NCI-H2227 treated with DMSO at 0.1 percent for 48 hours (cell line): ENCODE measurements at regions not wholly inside any gene's neighbourhood (a gene's known extent, or its start where the extent isn't known, plus 50 kb on each side); places are given as distances from the start of the nearest gene placed in this dataset.

Experiments used
- DNase-seq: peaks from one replicate; lab custom pipeline; 2025; lab: John Stamatoyannopoulos, UW

DNA sequence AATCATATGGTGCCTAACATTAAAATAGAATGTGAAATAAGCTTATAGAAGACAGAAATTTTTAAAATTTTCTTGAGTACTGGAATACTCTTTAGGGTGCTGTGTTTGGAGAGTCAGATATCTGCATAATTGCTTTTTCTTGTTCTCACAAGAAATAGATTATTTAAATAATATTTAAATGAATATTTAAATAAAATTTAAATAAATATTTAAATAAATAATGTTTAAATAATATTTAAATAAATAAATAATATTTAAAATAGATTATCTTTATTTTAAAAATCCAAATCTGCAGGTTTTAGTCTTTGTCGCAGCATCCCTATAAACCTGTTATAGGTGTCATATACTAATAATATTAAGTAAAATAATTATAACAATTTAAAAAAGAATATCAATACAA is 1589.4 kb downstream of the MAT2B start:
- no peak for DNase-seq

DNA sequence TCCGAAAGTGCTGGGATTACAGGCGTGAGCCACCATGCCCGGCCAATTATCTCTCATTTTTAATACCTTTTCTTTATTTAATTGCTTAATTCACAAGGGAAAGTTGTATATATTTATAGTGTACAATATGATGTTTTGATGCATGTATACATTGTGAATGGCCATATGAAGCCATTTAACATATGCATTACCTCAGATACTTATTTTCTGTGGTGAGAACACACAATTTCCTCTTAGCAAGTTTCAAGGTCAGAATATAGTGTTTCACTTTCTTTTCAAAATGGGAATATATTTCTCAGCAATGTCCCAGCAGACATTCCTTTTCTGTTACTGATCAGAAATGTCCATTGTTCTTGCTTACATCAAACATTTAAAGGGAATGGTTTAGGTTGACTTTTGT is 1596.3 kb downstream of the MAT2B start:
- DNase-seq: no peak

DNA sequence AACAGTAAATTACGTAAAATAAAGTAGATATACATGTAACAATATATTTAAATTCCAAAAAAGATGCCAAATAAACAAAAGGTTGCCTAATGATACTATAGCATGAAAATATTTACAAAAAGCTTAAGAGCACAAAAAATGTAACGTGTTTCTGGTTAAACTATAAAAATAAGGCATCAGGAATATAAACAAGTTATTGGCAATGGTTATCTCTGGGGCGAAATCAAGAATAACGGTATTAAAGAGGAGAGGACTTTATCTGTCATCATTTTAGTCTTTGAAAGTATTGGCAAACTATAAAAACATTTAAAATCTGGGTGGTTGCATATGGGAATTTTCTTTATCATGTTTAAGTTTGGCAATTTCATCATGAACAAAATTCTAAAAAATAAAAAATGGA is 1599.2 kb downstream of the MAT2B start:
- no peak for DNase-seq

DNA sequence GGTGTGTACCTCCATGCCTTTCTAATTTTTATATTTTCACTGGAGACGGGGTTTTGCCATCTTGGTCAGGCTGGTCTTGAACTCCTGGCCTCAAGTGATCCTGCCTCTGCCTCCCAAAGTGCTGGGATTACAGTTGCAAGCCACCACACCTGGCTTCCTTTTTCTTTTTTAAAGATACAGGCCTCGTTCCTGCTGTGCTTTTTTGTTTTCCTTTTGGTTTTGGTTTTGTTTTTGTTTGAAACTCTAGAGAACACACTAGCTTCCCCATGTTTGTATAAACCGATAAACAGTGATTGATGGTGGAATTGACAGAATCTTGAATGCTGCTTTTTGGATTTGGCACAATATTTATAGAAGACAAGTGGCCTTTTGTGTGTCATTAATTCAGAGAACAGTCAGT is 1603.4 kb downstream of the MAT2B start:
- DNase-seq: no peak

DNA sequence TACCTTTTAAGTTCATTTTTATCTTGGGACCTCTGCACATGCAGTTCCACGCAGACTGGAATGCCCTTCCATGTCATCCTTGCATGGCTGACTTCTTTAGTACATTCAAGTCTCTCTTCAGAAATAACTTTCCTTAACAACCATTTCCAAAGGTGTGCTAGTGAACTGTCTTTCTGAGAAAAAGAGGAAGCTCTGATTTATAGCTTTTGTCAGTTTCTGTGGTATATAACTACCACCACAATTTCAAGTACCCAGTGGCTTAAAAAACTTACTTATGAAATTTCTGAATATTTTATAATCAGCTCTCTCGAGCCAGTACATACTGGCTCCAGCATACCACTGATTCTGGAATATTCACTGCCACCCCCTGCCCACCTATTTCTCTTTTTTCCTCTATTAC is 1613.8 kb downstream of the MAT2B start:
- DNase-seq: no peak

DNA sequence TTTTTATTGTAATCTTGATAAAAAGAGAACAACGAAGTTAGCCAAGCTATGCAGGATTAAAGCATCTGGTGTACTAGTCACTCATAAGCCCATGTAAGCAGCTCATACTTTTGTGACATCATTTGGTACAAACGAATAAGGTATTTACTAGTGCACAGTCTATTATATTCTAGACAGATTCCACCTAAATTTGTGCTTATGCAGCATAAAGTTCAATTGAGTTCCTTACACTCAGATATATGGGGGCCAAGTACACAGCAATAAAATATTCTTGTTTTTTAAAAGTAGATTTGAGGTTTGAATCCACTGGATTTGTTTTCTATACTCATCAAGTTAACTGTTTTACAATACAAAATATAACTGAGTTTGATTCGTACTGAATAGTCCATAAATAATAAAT is 1621.2 kb downstream of the MAT2B start:
- DNase-seq: no peak

DNA sequence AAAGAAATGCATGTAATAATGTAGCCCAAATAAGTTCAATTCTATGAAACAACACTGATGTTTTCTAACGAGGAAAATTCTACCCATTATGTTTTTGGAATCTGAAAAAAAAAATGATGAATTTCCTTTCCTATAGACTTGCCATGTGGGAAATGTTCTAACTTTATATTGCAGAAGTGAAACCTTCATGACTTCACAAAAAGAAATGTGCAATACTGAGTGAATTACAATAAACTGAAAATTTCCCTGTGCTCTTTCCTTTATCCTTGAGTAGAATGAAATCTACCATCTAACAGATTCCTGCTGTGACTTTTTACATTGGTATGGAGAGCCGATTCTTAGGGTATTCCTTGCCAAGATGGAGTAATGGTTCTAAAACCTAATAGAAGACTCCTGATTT is 1622.5 kb downstream of the MAT2B start:
- DNase-seq: no peak

DNA sequence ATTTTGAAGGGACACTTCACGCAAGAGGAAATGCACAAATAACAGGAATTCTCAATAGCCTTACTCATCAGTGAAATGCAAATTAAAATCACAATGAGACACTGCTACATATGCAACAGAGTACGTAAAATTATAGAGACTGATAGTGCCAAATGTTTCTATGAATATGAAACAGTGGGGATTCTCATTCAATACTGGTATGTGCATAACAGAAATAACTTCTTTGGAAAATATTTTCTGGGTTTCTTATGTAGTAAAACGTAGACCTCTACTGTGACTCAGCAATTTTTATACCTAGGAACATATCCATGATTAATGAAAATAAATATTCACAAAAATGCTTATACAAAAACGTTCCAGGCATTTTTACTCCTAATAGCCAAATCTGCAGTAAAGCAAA is 1625.2 kb downstream of the MAT2B start:
- DNase-seq: no peak

DNA sequence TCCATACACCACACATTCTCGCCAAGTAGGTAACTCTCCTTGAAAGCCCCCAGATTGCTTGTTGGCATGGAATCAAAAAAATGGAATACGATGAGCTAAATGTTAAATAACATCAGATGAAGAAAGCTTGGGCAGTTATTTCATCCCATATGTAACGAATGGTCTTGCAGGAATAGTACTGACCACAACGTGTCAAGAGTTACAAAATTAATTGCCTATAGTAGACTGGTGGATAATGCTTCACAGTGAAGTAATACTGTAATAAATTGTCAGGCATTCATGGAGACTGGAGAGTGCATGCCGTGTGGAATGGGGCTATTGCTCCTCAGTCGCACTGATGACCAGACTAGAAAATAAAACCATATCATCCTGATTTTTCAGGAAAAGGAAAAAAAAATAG is 1628.7 kb downstream of the MAT2B start:
- no peak for DNase-seq

DNA sequence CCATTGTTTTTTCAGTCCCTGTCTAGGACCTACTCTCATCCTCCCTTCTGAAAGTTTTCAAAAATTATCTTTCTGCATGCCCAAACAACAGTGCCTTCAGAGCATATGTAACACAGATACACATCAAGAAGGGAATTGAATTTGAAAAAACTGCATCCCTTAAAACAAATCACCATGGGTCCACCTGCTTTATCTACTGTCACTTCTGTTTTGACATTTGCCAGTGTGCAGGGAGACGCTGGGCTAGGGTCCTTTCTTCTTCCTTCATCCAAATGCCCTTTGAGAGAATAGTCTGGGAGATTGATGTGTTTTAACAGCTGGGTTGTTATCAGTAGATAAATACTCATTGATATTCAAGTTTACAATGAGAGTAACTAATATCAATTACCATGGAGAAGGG is 1630.1 kb downstream of the MAT2B start:
- no peak for DNase-seq

DNA sequence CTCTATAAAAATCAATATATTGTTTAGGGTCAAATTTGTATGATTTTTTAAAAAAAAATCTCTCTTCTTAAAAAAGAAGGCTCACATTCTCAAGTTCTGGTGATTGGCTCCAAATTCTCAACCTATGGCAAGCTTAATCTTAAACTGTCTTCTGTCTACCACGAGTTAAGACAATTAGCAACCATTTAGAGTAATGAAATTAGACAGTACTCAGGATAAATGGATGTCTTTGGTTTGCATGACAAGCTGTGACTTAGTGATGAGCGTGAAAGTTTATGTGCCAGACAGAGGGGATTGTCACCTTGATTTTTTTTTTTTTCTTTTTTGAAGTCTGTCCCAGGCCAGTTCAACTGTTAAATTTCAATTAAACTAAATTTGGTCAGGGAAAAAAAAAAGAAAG is 1632.3 kb downstream of the MAT2B start:
- no peak for DNase-seq

DNA sequence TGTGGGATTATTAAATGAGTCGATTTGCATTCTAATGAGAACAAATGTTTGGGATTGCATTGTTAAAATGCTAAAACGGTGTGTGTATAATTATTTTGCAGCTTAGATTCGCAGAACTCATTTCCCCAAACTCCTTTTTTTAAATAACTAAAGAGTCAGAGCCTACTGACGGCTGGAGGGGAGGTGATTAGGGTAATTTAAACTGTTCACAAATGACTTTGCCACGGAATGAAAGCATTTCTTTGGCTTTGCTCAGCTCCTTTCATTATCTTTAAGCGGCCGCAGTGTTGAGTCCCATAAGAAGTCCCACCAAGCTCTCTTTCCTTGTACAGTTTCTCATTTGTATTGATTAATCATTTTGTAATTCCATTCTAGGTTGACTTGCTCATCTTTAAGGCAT is 1632.8 kb downstream of the MAT2B start:
- DNase-seq: no peak

DNA sequence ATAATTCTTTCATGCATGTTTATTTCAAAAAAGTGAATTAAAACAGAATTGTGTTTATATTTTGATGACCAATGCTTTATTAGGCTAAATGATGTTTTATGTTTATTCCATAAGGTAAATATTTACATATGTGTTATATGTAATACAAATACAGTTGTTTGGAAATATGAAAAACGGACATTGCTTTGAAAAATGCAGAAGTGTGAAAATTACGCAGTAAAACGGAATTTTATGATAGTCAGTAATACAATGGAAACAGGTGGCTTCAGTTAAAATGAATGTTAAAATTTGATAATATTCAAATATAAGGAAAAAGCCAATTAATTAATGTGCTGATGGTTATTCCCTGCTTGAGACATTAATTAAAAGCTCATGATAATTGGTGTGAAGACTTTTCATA is 1633.8 kb downstream of the MAT2B start:
- DNase-seq: no peak

DNA sequence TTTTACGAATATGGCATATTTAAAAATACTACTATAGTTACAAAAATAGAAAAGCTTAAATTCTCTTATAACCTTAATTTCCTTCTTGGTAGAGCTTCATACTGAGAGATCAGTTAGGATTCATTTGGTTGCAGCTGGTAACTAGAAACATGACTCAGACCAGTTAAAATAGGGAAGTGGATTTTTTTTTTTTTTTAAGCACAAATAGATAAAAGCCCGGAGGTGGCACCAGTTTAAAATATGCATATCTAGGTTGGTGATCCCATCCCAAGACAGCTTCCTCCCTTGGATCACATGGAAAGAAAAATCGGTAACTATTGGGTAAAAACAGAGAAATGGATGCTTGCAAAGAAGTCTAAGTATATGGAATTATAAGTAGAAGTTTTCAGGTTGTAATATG is 1634.3 kb downstream of the MAT2B start:
- DNase-seq: no peak

DNA sequence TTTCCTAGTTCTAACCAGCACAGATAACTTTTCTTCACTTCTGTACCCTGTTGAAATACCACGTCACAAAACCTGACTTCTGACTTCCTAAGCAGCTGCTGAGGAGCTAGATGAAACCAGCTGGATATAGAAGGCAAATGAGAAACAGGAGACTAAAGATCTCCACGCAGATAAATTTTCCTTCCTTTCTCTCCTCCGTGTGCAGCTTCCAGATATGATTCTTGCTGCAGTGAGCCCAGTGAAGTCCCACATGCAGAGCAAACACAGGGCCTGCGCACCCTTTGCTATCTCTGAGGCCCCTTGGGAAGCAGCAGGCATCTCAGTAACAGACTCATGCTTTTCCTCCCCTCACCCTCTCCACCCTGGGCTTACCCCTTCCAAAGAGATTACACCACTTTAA is 1638.3 kb downstream of the MAT2B start:
- no peak for DNase-seq

DNA sequence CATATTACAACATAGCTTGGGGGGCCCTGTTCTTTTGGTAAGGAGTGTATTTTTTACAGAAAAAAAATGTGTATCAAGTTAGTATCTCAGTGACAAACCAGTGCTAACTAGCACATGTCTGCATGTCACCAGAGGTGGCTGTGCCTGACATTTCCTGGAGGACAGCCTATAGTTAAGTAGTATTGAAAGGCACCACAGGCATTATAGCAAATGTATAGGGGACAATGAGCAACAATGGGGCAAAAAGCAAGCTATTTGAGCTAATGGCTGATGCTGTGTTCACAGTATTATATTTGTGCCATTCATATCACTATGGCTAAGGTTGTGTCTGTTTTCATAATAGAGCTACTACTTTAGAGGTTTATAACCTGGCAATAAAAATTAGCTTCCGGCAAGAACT is 1644.0 kb downstream of the MAT2B start:
- DNase-seq: no peak

DNA sequence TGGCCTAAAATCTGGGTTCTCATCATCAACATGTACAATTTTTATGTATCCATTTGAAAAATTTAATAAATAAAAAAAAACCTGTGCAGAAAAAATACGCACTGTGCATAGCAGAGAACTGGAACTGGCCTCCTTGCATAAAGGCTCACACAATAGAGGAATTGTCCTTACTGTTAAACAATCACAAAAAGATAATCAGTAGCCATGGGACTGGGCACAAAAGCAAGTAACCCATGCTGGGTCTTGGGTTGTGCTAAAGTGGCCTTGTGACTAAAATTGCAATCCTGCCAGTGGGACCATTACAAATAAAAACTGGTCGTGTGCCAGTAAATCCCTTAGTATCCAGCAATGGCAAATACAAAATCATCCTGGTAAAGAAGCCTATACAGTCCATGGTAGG is 1646.6 kb downstream of the MAT2B start:
- DNase-seq: no peak

DNA sequence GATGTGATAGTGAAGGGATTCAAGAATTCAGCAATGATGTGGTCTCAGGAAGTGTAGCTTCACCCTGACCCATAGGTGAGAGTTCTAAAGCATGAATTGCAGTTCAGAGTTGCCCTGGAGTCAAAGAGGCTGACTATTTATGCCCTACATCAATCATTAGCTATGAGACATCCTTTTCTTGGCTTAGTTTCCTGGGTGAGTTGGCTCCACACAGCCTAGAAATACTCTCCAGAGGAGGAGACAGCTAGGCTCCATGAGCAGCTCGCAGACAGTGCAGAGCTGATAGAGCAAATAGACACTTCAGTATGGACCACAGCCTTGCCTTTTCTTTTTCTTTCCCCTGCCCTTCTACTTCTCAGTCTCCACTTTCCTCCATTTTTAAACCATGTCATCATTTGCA is 1651.8 kb downstream of the MAT2B start:
- no peak for DNase-seq

DNA sequence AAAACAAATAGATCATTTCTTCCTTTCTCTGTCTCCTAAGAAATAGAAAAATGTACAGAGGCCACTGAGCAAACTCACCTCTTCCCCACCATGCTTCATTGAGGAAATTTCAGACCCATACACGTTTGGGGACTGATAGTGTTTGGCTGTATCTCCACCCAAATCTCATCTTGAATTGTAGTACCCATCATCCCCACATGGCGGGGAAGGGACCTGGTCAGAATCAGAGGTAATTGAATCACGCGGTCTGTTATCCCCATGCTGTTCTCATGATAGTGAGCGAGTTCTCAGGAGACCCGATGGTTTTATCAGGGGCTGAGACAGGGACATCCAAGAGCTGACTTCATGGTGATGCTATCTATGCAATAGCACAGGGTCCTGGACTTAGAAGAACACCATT is 1655.8 kb downstream of the MAT2B start:
- no peak for DNase-seq

DNA sequence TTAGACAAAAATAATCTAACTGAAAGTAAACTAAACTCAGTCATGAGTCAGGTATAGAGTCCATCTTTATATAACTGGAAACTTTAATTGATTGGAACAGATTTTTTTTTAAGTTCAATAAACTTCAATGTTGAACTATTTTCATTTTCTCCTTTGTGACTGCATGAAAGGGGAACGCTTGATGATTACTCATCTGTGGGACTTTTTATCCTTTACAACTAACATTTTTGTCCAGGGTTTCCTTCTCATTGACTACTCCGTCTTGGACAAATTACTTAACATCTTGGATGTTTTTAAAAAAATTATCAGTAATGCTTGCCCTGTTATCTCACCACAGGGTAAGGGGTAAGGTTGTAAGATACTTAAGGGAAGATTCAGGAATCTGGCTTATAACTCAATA is 1658.4 kb downstream of the MAT2B start:
- DNase-seq: no peak

DNA sequence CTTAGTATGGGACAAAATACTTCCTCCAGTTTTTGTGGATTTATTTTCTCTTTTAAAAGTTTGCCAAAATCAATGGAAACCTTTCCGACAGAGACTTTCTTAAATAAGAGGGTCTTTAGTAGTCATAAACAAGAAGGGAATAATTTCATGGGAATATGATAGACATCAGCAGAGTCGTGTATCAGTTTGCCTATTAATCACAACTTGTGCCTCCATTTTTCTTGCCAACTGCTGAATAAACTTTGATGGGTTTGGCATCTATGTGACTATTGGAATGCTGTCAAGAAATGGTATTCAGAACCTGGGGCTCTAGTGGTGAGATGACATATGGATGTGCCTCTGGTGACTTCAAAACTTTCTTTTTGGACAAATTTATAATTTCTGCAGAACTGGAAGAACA is 1668.2 kb downstream of the MAT2B start:
- DNase-seq: no peak

DNA sequence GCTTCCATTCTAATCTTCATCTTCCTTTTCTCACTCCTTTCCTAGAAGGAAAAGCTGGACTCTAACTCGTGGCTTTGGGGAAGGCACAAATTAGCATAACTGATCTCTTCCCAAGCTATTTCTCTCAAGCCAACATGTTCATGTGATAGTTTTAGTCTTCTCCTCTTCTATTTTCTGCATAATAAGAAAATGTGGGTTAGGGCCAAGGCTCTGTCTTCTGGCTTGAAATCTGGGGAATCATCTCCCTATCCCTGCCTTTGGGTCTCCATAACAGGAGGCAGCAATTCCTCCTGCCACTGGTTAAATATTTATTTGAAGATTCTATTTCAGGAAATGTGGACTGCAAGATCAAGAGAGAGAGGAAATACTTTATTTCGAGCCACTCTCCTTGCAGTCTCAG is 1669.6 kb downstream of the MAT2B start:
- DNase-seq: no peak

DNA sequence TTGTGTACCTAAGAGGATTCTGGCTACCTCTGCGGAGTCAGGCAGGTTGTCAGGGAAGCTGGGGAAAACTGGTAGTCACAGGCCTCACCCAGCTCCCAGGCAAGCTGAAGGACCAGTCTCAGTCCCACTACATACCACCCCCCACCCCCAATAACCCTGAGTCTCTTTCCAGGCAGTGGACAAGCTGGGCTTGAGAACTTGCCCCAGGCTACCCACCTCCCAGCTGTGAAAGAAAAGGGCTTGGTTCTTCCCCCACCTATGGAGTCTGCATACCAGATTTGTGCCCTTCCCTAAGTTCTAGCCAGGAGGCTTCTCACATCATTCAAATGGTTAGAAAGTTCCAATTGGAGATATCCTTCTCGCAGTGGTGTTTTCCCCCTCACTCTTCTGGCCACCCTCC is 1678.8 kb downstream of the MAT2B start:
- no peak for DNase-seq

DNA sequence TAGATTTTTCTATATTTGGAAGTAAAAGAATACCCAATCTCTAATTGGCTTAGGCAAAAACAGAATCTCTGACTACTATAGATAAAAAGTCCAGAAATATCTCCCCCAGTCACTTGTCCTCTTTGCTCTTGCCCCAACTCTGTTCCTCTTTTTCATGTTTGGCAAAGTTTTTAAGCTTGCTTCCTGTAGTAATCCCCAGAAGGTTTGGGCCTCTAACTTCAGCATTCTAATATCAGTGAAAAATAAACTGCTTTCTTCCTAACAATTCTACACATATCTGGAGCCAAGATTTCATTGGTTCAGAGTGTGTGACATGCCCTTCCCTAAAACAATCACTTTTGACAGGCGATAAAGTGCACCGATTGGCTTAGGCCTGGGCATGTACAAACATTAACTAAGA is 1680.3 kb downstream of the MAT2B start:
- no peak for DNase-seq

DNA sequence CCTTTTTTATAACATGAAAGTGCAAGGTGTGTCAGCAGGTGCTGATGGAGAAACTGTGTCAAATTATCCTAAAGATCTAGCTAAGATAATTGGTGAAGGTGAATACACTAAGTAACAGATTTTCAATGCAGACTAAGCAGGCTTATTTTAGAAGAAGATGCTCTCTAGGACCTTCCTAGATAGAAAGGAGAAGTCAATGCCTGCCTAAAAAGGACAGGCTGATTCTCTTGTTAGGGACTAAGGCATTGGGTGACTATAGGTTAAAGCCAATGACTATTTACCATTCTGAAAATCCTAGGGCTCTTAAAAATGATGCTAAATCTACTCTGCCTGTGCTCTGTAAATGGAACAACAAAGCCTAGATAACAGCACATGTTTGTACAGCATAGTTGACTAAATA is 1682.4 kb downstream of the MAT2B start:
- no peak for DNase-seq
